Spleen (tissue), 11 donors: ENCODE measurements at regions not wholly inside any gene's neighbourhood (a gene's known extent, or its start where the extent isn't known, plus 50 kb on each side); places are given as distances from the start of the nearest gene placed in this dataset.

ENCODE experiments used
- DNase-seq: peaks from one replicate; pipeline ENCODE4 v3.0.0-alpha.2; 2020
- H3K27ac ChIP-seq, 8 donors: fragments of 200-600 bp; sonication (generic) in 7 of 8; 1 replicate in 4 of 8; 2 replicates in 4 of 8; pipeline versions ENCODE4 v1.5.0 to v1.8.0; 2016 to 2021; ENCODE audit warnings: inconsistent platforms in 4 of 8, mild to moderate bottlenecking in 4 of 8, moderate library complexity in 1 of 8
- H3K27me3 ChIP-seq, 7 donors: fragments of 200-600 bp; sonication (generic) in 6 of 7; replicated peaks in 1 of 7; 1 replicate in 4 of 7; 2 replicates in 3 of 7; pipeline versions ENCODE4 v1.5.0 to v1.8.0; 2016 to 2021; ENCODE audit warnings: inconsistent platforms in 3 of 7, mild to moderate bottlenecking in 1 of 7
- H3K36me3 ChIP-seq, 6 donors: fragments of 200-600 bp; sonication (generic) in 5 of 6; 1 replicate in 4 of 6; 2 replicates in 2 of 6; pipeline versions ENCODE4 v1.5.0 to v1.8.0; 2016 to 2021; ENCODE audit warnings: inconsistent platforms in 2 of 6
- H3K4me1 ChIP-seq, 6 donors: fragments of 200-600 bp; sonication (generic) in 5 of 6; 1 replicate in 3 of 6; 2 replicates in 3 of 6; pipeline versions ENCODE4 v1.5.0 to v1.8.0; 2016 to 2021; ENCODE audit warnings: inconsistent platforms in 3 of 6
- H3K4me3 ChIP-seq, 8 donors: fragments of 200-600 bp; sonication (generic) in 7 of 8; 1 replicate in 4 of 8; 2 replicates in 4 of 8; pipeline versions ENCODE4 v1.5.0 to v1.8.0; 2016 to 2021; ENCODE audit warnings: inconsistent platforms in 4 of 8, mild to moderate bottlenecking in 4 of 8, moderate library complexity in 2 of 8
- H3K9me3 ChIP-seq, 8 donors: fragments of 200-600 bp; sonication (generic) in 7 of 8; 1 replicate in 4 of 8; 2 replicates in 4 of 8; pipeline versions ENCODE4 v1.5.0 to v1.8.0; 2016 to 2021; ENCODE audit warnings: inconsistent platforms in 4 of 8
- POLR2A ChIP-seq, 3 donors: fragments of 450-650 bp; IDR thresholded peaks; one replicate each; pipeline ENCODE4 v1.5.1; 2017; ENCODE audit warnings: antibody characterized with exemption in 3 of 3, mild to moderate bottlenecking in 1 of 3
- POLR2AphosphoS5 ChIP-seq, 3 donors: sonication (generic); formaldehyde crosslinking; IDR thresholded peaks; one replicate each; pipeline ENCODE4 v1.5.1; 2017; ENCODE audit warnings: antibody characterized with exemption in 3 of 3
- WGBS, 5 donors: extraction: QIAGEN DNeasy Blood & Tissue Kit in 3 of 5; methylation state at CpG; one replicate each; pipeline versions ENCODE4 v1.1.5 to v1.1.7; 2013 to 2018; 5-methylcytosine and 5-hydroxymethylcytosine counted together
- intact Hi-C: fragments of 100-400 bp; cut with DNase I; formaldehyde crosslinking; loops from one replicate; pipeline ENCODE4 v1.15.0; 2023; ENCODE audit warnings: low total_unique reads
- TF ChIP-seq, protein P1 (sequence below), 11 experiments: fragments of 200-600 bp in 7 of 11; fragments of 450-650 bp in 4 of 11; sonication (generic) in 4 of 11; IDR thresholded peaks in 8 of 11; conservative IDR thresholded peaks in 3 of 11; 1 replicate in 7 of 11; 2 replicates in 4 of 11; pipeline versions ENCODE4 v1.4.0 to v1.8.0; 2016 to 2021; ENCODE audit warnings: antibody characterized with exemption in 11 of 11, inconsistent platforms in 4 of 11, mild to moderate bottlenecking in 1 of 11
- donor health status: healthy with polysubstance abuse.
- donor health status: DM: no; HTN: no; CAD: no; lungs with moderate emphysema.
- donor health status: DM: no; HTN: no; CAD: no.
- donor health status: Bipolar disorder and iron deficiency.
- donor health status: healthy.
- donor health status: DM: no; HTN: no; CAD: no.
- donor health status: DM: yes; HTN: yes; CAD: no.

DNA sequence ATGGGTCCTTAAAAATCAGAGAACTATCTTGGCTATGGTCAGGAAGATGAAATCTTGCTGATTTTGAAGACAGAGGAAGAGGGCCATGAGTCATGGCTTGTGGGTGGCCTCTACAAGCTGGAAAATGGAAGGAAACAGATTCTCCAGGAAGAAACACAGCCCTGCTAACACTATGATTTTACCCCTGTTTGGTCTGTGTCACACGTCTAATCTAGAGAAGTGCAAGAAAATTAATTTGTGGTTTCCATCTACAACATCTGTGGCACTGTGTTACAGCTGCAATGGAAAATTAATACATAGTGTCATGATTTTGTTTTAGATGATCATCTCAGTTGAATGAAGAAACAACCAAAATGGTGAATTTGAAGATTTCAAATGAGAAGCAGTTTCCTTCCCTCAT, 288.7 kb upstream of the NRIP1 start:
- intact Hi-C loops = no loop called here
- TF ChIP-seq, protein P1, sequence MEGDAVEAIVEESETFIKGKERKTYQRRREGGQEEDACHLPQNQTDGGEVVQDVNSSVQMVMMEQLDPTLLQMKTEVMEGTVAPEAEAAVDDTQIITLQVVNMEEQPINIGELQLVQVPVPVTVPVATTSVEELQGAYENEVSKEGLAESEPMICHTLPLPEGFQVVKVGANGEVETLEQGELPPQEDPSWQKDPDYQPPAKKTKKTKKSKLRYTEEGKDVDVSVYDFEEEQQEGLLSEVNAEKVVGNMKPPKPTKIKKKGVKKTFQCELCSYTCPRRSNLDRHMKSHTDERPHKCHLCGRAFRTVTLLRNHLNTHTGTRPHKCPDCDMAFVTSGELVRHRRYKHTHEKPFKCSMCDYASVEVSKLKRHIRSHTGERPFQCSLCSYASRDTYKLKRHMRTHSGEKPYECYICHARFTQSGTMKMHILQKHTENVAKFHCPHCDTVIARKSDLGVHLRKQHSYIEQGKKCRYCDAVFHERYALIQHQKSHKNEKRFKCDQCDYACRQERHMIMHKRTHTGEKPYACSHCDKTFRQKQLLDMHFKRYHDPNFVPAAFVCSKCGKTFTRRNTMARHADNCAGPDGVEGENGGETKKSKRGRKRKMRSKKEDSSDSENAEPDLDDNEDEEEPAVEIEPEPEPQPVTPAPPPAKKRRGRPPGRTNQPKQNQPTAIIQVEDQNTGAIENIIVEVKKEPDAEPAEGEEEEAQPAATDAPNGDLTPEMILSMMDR (IDR thresholded peaks at IDR 0.05 in 8 of 11, conservative IDR thresholded peaks at IDR 0.05 in 3 of 11) = no peak
- TF ChIP-seq POLR2A (IDR thresholded peaks at IDR 0.05) (no peak), POLR2AphosphoS5 (IDR thresholded peaks at IDR 0.05) (no peak)
- Histone ChIP-seq H3K36me3 (no peaks in the 10 kb centered on the region), H3K4me1 (peaks cover 0 to 10% (median 3%) of the 10 kb centered on the region in 6 donors), H3K27ac (no peak overlapping the region), H3K9me3 (no peaks in the 10 kb centered on the region), H3K4me3 (no peak overlapping the region), H3K27me3 (no peaks in the 10 kb centered on the region)
- WGBS, 5 donors = 23 to 37% (median 30%) methylated on average over 1 of the region's 1 CpG
- no peak for DNase-seq

DNA sequence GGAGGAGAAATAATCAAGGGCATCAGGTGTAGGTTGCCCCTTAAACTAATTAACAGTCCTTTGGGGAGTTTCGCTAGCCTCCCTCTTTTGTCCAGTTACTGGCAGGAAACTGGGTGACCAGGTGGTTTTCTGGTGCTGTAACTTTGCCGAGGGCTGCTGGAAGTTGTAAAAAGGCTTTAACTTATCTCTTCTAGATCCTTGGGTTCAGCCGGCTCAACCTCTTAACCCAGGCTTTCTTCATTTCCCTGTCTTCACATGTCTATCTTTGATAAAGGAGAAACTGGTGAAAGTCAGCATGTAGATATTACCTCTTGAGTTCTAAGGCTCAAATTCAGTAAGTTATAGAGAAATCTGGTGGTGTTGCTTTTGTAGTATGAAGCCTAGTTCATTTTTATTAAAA, 289.7 kb upstream of the NRIP1 start:
- 18 to 43% (median 30%) methylated on average over 3 of the region's 3 CpGs for WGBS, 5 donors
- Histone ChIP-seq H3K27me3 (no peaks in the 10 kb centered on the region), H3K4me1 (peaks cover 0 to 16% (median 5%) of the 10 kb centered on the region in 6 donors), H3K27ac (no peak overlapping the region), H3K9me3 (no peaks in the 10 kb centered on the region), H3K36me3 (no peaks in the 10 kb centered on the region), H3K4me3 (no peak overlapping the region)
- intact Hi-C loops = no loop called here
- TF ChIP-seq POLR2AphosphoS5 (IDR thresholded peaks at IDR 0.05) = no peak
- TF ChIP-seq POLR2A (IDR thresholded peaks at IDR 0.05) = no peak
- TF ChIP-seq, protein P1 (IDR thresholded peaks at IDR 0.05 in 8 of 11, conservative IDR thresholded peaks at IDR 0.05 in 3 of 11) = no peak
- no peak for DNase-seq

DNA sequence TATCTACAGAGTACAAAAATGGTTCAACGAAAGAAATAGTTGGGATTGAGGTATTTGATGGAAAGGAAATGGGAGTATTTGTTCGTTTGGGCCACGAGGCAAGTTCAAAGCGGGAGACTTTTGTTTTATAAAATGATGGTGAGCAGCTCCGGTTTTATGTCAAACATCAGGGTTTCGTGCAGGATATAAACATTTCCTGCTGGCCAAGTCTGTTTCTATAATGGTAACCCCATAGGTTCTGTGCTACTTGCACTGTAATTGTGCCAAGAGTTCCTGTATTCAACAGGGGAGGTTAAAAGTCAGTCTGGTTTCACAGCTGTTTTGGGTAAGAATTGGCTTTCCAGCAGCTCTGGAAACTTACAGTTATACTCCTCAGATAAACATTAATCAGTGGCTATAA, 290.3 kb upstream of the NRIP1 start:
- H3K36me3 ChIP-seq = no peaks in the 10 kb centered on the region
- DNase-seq = no peak
- H3K4me1 ChIP-seq = peaks cover 0 to 16% (median 5%) of the 10 kb centered on the region in 6 donors
- H3K27ac ChIP-seq = peak overlapping the region in 1 of 8 donors; percentile 12
- intact Hi-C loops = no loop called here
- no peak overlapping the region for H3K4me3 ChIP-seq
- no peaks in the 10 kb centered on the region for H3K9me3 ChIP-seq
- no peaks in the 10 kb centered on the region for H3K27me3 ChIP-seq
- TF ChIP-seq, protein P1 (IDR thresholded peaks at IDR 0.05 in 8 of 11, conservative IDR thresholded peaks at IDR 0.05 in 3 of 11) = no peak
- TF ChIP-seq POLR2AphosphoS5 (IDR thresholded peaks at IDR 0.05) = no peak
- TF ChIP-seq POLR2A (IDR thresholded peaks at IDR 0.05) = no peak
- WGBS, 5 donors = 18 to 21% (median 19%) methylated on average over 6 of the region's 6 CpGs

DNA sequence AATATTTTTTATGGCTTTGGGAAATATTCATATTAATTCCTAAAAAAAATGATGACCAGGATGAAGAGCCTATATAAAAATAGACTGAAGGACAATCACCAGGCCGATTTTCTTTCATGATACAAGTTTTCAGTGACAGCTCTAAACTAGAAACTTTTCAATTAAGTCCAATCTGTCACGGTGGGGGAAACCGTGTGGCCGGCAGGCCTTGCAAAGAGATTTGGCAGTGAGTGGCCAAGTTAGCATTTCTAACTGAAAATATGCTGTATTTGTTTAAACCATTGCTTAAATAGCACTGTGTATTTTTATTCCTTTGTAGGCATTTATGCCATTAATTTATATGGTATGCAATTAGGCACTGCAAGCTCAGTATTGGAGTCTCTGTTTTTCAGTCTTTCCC, 294.5 kb upstream of the NRIP1 start:
- peaks cover 0 to 14% (median 5%) of the 10 kb centered on the region in 6 donors for H3K4me1 ChIP-seq
- no peaks in the 10 kb centered on the region for H3K36me3 ChIP-seq
- intact Hi-C loops = no loop called here
- TF ChIP-seq POLR2AphosphoS5 (IDR thresholded peaks at IDR 0.05) (no peak), POLR2A (IDR thresholded peaks at IDR 0.05) (no peak)
- TF ChIP-seq, protein P1 (IDR thresholded peaks at IDR 0.05 in 8 of 11, conservative IDR thresholded peaks at IDR 0.05 in 3 of 11) = no peak
- no peak overlapping the region for H3K4me3 ChIP-seq
- peaks cover 0 to 5% (median 0%) of the 10 kb centered on the region in 8 donors for H3K9me3 ChIP-seq
- no peak for DNase-seq
- peak overlapping the region in 5 of 8 donors; percentile 12 to 53 (median 29) for H3K27ac ChIP-seq
- no peaks in the 10 kb centered on the region for H3K27me3 ChIP-seq
- 51 to 74% (median 65%) methylated on average over 4 of the region's 4 CpGs for WGBS, 5 donors
